Spinal cord (tissue), 9 donors: ENCODE measurements at regions not wholly inside any gene's neighbourhood (a gene's known extent, or its start where the extent isn't known, plus 50 kb on each side); places are given as distances from the start of the nearest gene placed in this dataset.

ENCODE experiments used
- DNase-seq, 6 donors: peaks; one replicate each; pipeline versions ENCODE4 v3.0.0 to v3.0.0-alpha.2; 2013 to 2015; ENCODE audit warnings: low spot score in 6 of 6, low read depth in 4 of 6
- H3K27ac ChIP-seq: one replicate; pipeline ENCODE4 v1.5.1; 2013; ENCODE audit warnings: low read depth, low read length, control low read depth
- H3K27me3 ChIP-seq: one replicate; pipeline ENCODE4 v1.6.1; 2013; ENCODE audit warnings: low read length; ENCODE audit not compliant: control insufficient read depth, insufficient read depth
- H3K36me3 ChIP-seq: one replicate; pipeline ENCODE4 v1.6.1; 2013; ENCODE audit warnings: low read length; ENCODE audit not compliant: control insufficient read depth, insufficient read depth
- H3K4me1 ChIP-seq: one replicate; pipeline ENCODE4 v1.6.1; 2013; ENCODE audit warnings: low read length; ENCODE audit not compliant: control insufficient read depth, insufficient read depth
- H3K4me3 ChIP-seq: one replicate; pipeline ENCODE4 v1.5.1; 2013; ENCODE audit warnings: low read depth, low read length, control low read depth
- H3K9me3 ChIP-seq: one replicate; pipeline ENCODE4 v1.6.1; 2013; ENCODE audit warnings: low read length; ENCODE audit not compliant: control insufficient read depth, insufficient read depth
- WGBS: methylation state at CpG from one replicate; pipeline ENCODE4 v1.1.5; 2013; ENCODE audit warnings: missing lambda C conversion rate; ENCODE audit not compliant: insufficient coverage; 5-methylcytosine and 5-hydroxymethylcytosine counted together
- donor health status: healthy.

DNA sequence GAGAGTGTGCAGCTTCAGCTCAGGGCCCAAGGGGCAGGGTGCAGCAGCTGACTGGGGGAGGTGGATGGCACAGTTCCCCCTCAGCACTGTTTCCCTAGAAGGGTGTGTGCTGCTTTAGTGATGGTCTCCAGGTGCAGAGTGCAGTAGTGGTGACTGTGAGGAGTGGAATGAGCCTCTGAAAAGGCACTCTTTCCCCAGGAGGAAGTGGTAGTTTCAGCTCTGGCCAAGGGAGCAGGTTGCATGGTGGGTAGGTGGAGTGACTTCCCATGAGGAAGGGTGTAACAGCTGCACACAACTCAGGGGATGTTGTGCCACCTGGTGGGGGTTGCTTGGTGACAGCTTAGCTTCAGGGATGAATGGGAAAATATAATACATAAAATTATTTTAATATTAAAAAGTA is 251.5 kb upstream of the NXPH2 start:
- H3K4me3 ChIP-seq: no peak overlapping the region
- no peak for DNase-seq
- H3K27me3 ChIP-seq: no peaks in the 10 kb centered on the region
- H3K36me3 ChIP-seq: no peaks in the 10 kb centered on the region
- no peak overlapping the region for H3K27ac ChIP-seq
- no peaks in the 10 kb centered on the region for H3K4me1 ChIP-seq
- H3K9me3 ChIP-seq: peaks cover 2% of the 10 kb centered on the region

- Histone ChIP-seq H3K4me1 (no peaks in the 10 kb centered on the region), H3K9me3 (no peaks in the 10 kb centered on the region), H3K36me3 (no peaks in the 10 kb centered on the region), H3K27ac (no peak overlapping the region), H3K27me3 (no peaks in the 10 kb centered on the region), H3K4me3 (no peak overlapping the region)
- no CpG with 5 or more reads among the region's 1 CpG for whole genome bisulfite sequencing
- no peak for DNase-seq
Measured at GRCh38 chr2:139020287-139020686, 240.1 kb upstream of the NXPH2 start.

GRCh38 chr2:139018252-139018651 is 238.1 kb upstream of the NXPH2 start:
- Histone ChIP-seq H3K9me3 (no peaks in the 10 kb centered on the region), H3K4me1 (no peaks in the 10 kb centered on the region), H3K27ac (no peak overlapping the region), H3K36me3 (no peaks in the 10 kb centered on the region), H3K4me3 (no peak overlapping the region), H3K27me3 (no peaks in the 10 kb centered on the region)
- 100% methylated on average over 1 of the region's 2 CpGs for WGBS
- no peak for DNase-seq

DNA sequence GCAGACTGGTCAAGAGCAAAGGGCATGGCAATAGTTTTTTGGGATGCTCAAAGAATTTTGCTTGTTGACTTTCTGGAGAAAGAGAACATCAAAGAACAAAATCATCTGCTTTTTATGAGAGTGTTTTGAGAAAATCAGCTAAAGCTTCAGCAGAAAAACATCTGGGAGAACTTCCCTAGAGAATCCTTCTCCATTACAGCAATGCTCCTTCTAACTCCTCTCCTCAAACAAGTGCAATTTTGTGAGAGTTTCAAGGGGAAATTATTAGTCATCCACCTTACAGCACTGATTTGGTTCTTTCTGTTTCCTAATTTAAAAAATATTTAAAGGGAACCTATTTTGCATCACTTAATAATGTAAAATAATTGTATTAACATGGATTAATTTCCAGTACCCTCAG is 226.9 kb upstream of the NXPH2 start:
- Histone ChIP-seq H3K36me3 (no peaks in the 10 kb centered on the region), H3K27me3 (no peaks in the 10 kb centered on the region), H3K4me1 (no peaks in the 10 kb centered on the region), H3K4me3 (no peak overlapping the region), H3K9me3 (no peaks in the 10 kb centered on the region), H3K27ac (no peak overlapping the region)
- no peak for DNase-seq

DNA sequence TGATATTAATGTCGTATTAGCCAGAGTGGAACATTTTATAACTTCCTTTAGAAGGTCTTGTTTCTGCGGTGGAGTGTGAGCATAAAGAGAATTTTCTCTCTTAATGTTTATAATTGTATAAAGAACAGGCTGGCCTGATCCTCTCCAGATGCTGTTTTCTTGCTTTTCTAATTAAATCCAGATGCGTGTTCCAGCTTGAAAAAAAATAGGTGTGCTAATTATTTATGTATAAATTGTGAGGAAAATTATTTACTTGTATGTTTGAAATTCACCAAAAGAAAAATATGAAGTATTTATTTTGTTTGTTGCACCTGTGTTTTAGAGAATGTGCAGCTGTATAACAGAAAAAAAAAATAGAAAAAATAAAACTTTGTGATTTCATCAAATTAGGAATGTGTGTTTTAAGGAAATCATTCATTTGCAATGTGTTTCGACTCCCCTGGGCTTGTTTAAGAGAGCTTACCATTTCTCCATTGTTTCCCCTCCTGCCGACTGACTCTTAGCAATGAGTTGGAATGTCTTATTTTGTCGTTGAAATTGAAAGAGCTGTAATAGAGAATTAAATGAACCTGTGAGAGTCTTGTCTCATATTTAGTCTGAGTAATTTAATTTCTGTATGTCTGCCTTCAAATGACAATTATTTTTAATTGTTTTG is 220.1 kb upstream of the NXPH2 start:
- Histone ChIP-seq H3K4me1 (no peaks in the 10 kb centered on the region), H3K9me3 (no peaks in the 10 kb centered on the region), H3K4me3 (no peak overlapping the region), H3K36me3 (no peaks in the 10 kb centered on the region), H3K27me3 (no peaks in the 10 kb centered on the region), H3K27ac (no peak overlapping the region)
- WGBS: no CpG with 5 or more reads among the region's 6 CpGs
- peak in 2 of 6 donors; percentile 4 to 44 for DNase-seq

DNA sequence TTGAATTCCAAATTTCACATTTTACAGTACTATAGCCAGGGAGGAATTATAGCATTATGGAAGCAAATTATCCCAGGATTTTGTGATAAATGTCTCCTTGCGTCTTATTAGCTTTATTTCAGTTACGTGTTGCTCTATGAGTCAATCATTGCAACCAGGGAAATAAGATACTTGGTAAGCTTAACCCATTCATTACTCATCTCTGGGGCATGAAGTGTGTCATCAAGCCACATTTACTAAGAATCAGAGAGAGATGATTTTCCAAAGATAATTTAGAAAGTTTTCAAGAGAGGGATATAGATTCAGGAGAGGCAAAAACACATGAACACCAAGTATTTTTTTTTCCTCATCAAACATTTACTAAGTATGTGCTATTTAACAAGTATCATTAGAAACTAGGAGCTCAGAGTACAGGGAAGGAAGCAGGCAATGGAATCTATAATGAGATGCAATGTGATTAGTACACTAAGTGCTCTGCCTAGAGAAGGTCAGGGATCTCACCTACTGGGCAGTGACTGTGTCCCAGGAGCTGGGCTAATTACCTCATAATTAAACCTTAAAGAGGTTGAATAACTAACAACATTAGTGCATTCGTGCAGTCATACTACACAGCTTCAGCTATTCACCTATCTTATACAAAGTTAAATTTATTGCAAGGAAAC is 217.8 kb upstream of the NXPH2 start:
- Histone ChIP-seq H3K9me3 (no peaks in the 10 kb centered on the region), H3K4me1 (no peaks in the 10 kb centered on the region), H3K27ac (no peak overlapping the region), H3K4me3 (no peak overlapping the region), H3K27me3 (no peaks in the 10 kb centered on the region), H3K36me3 (no peaks in the 10 kb centered on the region)
- no CpG with 5 or more reads among the region's 3 CpGs for WGBS
- DNase-seq: no peak

GRCh38 chr2:138997346-138997745 is 217.2 kb upstream of the NXPH2 start:
- Histone ChIP-seq H3K4me1 (no peaks in the 10 kb centered on the region), H3K36me3 (no peaks in the 10 kb centered on the region), H3K9me3 (no peaks in the 10 kb centered on the region), H3K27me3 (no peaks in the 10 kb centered on the region), H3K4me3 (no peak overlapping the region), H3K27ac (no peak overlapping the region)
- WGBS: 100% methylated on average over 1 of the region's 2 CpGs
- DNase-seq: no peak

- Histone ChIP-seq H3K4me3 (no peak overlapping the region), H3K9me3 (no peaks in the 10 kb centered on the region), H3K36me3 (no peaks in the 10 kb centered on the region), H3K27ac (no peak overlapping the region), H3K4me1 (no peaks in the 10 kb centered on the region), H3K27me3 (no peaks in the 10 kb centered on the region)
- peak in 1 of 6 donors; percentile 12 for DNase-seq
- no CpG with 5 or more reads among the region's 1 CpG for WGBS
Measured at GRCh38 chr2:138994502-138994901, 214.3 kb upstream of the NXPH2 start.

- Histone ChIP-seq H3K27me3 (no peaks in the 10 kb centered on the region), H3K4me3 (no peak overlapping the region), H3K27ac (no peak overlapping the region), H3K36me3 (no peaks in the 10 kb centered on the region), H3K4me1 (no peaks in the 10 kb centered on the region), H3K9me3 (no peaks in the 10 kb centered on the region)
- DNase-seq: no peak
- no CpG with 5 or more reads among the region's 1 CpG for WGBS
Measured at GRCh38 chr2:138985881-138986280, 205.7 kb upstream of the NXPH2 start.

GRCh38 chr2:138979131-138979785 is 199.1 kb upstream of the NXPH2 start:
- DNase-seq: no peak
- Histone ChIP-seq H3K27ac (no peak overlapping the region), H3K27me3 (no peaks in the 10 kb centered on the region), H3K36me3 (no peaks in the 10 kb centered on the region), H3K4me3 (no peak overlapping the region), H3K4me1 (no peaks in the 10 kb centered on the region), H3K9me3 (no peaks in the 10 kb centered on the region)
- WGBS: no CpG with 5 or more reads among the region's 4 CpGs
